ENCODE measurements at regions not wholly inside any gene's neighbourhood (a gene's known extent, or its start where the extent isn't known, plus 50 kb on each side); places are given as distances from the start of the nearest gene placed in this dataset.

DNA sequence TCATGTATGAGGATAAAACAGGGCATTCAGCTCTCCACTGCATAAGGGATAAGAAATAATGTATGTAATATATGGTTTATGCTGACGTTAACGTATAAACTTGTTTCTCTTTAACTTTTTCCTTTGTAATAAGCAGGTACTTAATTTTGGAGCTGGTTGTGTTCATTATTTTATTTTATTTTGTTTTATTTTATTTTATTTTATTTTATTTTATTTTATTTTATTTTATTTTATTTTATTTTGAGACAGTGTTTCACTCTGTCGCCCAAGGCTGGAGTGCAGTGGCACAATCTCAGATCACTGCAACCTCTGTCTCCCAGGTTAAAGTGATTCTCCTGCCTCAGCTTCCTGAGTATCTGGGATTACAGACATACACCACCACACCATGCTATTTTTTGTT is 1932.6 kb upstream of the TENM3 start:
- H3K23ac ChIP-seq (ENCODE audit: low read length), result no peak overlapping the region
- H2AK5ac ChIP-seq (ENCODE audit: low read length), result no peak overlapping the region
- H3K4ac ChIP-seq (ENCODE audit: low read depth, low read length), result no peak overlapping the region
- no peak overlapping the region for H4K5ac ChIP-seq (ENCODE audit: low read length)
- no peak overlapping the region for H3K56ac ChIP-seq (ENCODE audit: low read length)
- no peaks in the 10 kb centered on the region for H3K79me1 ChIP-seq (ENCODE audit: low read length)
- no peak overlapping the region for H3K27ac ChIP-seq (ENCODE audit: low read depth, low read length)
- H4K8ac ChIP-seq (ENCODE audit: low read depth, low read length), result no peak overlapping the region
- no peak overlapping the region for H2BK120ac ChIP-seq (ENCODE audit: low read depth, low read length)
- no peak overlapping the region for H3K4me3 ChIP-seq (ENCODE audit: low read length)
- H3K4me2 ChIP-seq (ENCODE audit: low read length), result no peak overlapping the region
- no peak overlapping the region for H3K9ac ChIP-seq (ENCODE audit: low read length)
- no peaks in the 10 kb centered on the region for H3K27me3 ChIP-seq (ENCODE audit: insufficient read depth, low read length, poor library complexity)
- no CpG with 5 or more reads among the region's 3 CpGs for WGBS (ENCODE audit: extremely low coverage, insufficient coverage, low lambda C conversion rate)
- H2BK15ac ChIP-seq (replicated peaks; ENCODE audit: low read depth), result no peak overlapping the region
- H3K18ac ChIP-seq (ENCODE audit: low read length), result no peak overlapping the region
- H3K4me1 ChIP-seq (ENCODE audit: control insufficient read depth, low read depth, low read length), result no peaks in the 10 kb centered on the region
- H3K79me2 ChIP-seq (ENCODE audit: control insufficient read depth, insufficient read depth, low read length), result no peaks in the 10 kb centered on the region
- no peaks in the 10 kb centered on the region for H3K36me3 ChIP-seq (ENCODE audit: control insufficient read depth, insufficient read depth, low read length)
- H2BK5ac ChIP-seq (ENCODE audit: low read length), result no peak overlapping the region
- no peak for DNase-seq

GRCh38 chr4:180314972-180315371 is 1928.2 kb upstream of the TENM3 start:
- H3K4me2 ChIP-seq (ENCODE audit: low read length), result no peak overlapping the region
- no peaks in the 10 kb centered on the region for H3K79me1 ChIP-seq (ENCODE audit: low read length)
- H4K5ac ChIP-seq (ENCODE audit: low read length), result no peak overlapping the region
- H3K27ac ChIP-seq (ENCODE audit: low read depth, low read length), result no peak overlapping the region
- no peak for DNase-seq
- H2BK15ac ChIP-seq (replicated peaks; ENCODE audit: low read depth), result no peak overlapping the region
- WGBS (ENCODE audit: extremely low coverage, insufficient coverage, low lambda C conversion rate), result no CpG with 5 or more reads among the region's 5 CpGs
- no peak overlapping the region for H3K4ac ChIP-seq (ENCODE audit: low read depth, low read length)
- no peak overlapping the region for H4K8ac ChIP-seq (ENCODE audit: low read depth, low read length)
- H2BK5ac ChIP-seq (ENCODE audit: low read length), result no peak overlapping the region
- H2AK5ac ChIP-seq (ENCODE audit: low read length), result no peak overlapping the region
- no peaks in the 10 kb centered on the region for H3K36me3 ChIP-seq (ENCODE audit: control insufficient read depth, insufficient read depth, low read length)
- no peak overlapping the region for H3K9ac ChIP-seq (ENCODE audit: low read length)
- no peaks in the 10 kb centered on the region for H3K27me3 ChIP-seq (ENCODE audit: insufficient read depth, low read length, poor library complexity)
- H3K4me1 ChIP-seq (ENCODE audit: control insufficient read depth, low read depth, low read length), result no peaks in the 10 kb centered on the region
- no peak overlapping the region for H3K23ac ChIP-seq (ENCODE audit: low read length)
- no peak overlapping the region for H3K4me3 ChIP-seq (ENCODE audit: low read length)
- H3K18ac ChIP-seq (ENCODE audit: low read length), result no peak overlapping the region
- H3K79me2 ChIP-seq (ENCODE audit: control insufficient read depth, insufficient read depth, low read length), result no peaks in the 10 kb centered on the region
- no peak overlapping the region for H3K56ac ChIP-seq (ENCODE audit: low read length)
- H2BK120ac ChIP-seq (ENCODE audit: low read depth, low read length), result no peak overlapping the region

DNA sequence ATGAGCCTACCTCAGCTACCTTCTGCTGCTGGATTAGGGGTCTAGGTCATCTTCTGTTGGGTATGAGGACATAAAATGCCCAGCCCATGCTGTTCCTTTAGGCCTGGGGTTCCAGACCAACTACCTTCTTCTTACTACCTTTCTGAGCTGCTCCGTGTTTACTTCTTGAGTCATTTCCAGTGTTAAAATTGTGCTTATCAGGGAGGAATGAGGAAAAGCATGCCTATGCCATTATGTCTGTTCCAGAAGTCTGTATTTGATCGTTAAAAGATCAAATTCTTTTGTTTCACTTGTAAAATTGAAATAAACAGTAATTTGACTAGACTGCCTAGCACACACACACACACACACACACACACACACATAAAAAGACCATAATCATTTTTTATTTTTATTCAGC is 1912.7 kb upstream of the TENM3 start:
- H2AK5ac ChIP-seq (ENCODE audit: low read length), result no peak overlapping the region
- no peaks in the 10 kb centered on the region for H3K36me3 ChIP-seq (ENCODE audit: control insufficient read depth, insufficient read depth, low read length)
- no peak overlapping the region for H2BK120ac ChIP-seq (ENCODE audit: low read depth, low read length)
- no peak overlapping the region for H4K5ac ChIP-seq (ENCODE audit: low read length)
- H4K8ac ChIP-seq (ENCODE audit: low read depth, low read length), result no peak overlapping the region
- no peak overlapping the region for H3K4ac ChIP-seq (ENCODE audit: low read depth, low read length)
- WGBS (ENCODE audit: extremely low coverage, insufficient coverage, low lambda C conversion rate), result no CpG with 5 or more reads among the region's 2 CpGs
- no peaks in the 10 kb centered on the region for H3K27me3 ChIP-seq (ENCODE audit: insufficient read depth, low read length, poor library complexity)
- no peak overlapping the region for H3K23ac ChIP-seq (ENCODE audit: low read length)
- H3K9ac ChIP-seq (ENCODE audit: low read length), result no peak overlapping the region
- H2BK15ac ChIP-seq (replicated peaks; ENCODE audit: low read depth), result no peak overlapping the region
- no peak overlapping the region for H2BK5ac ChIP-seq (ENCODE audit: low read length)
- H3K4me1 ChIP-seq (ENCODE audit: control insufficient read depth, low read depth, low read length), result no peaks in the 10 kb centered on the region
- H3K79me2 ChIP-seq (ENCODE audit: control insufficient read depth, insufficient read depth, low read length), result no peaks in the 10 kb centered on the region
- H3K4me3 ChIP-seq (ENCODE audit: low read length), result no peak overlapping the region
- no peak overlapping the region for H3K56ac ChIP-seq (ENCODE audit: low read length)
- H3K4me2 ChIP-seq (ENCODE audit: low read length), result no peak overlapping the region
- H3K27ac ChIP-seq (ENCODE audit: low read depth, low read length), result no peak overlapping the region
- no peak overlapping the region for H3K18ac ChIP-seq (ENCODE audit: low read length)
- no peaks in the 10 kb centered on the region for H3K79me1 ChIP-seq (ENCODE audit: low read length)
- DNase-seq, result no peak

- Histone ChIP-seq H3K36me3 (ENCODE audit: control insufficient read depth, insufficient read depth, low read length) (no peaks in the 10 kb centered on the region), H3K4ac (ENCODE audit: low read depth, low read length) (no peak overlapping the region), H3K56ac (ENCODE audit: low read length) (no peak overlapping the region), H3K9ac (ENCODE audit: low read length) (no peak overlapping the region), H3K23ac (ENCODE audit: low read length) (no peak overlapping the region), H3K18ac (ENCODE audit: low read length) (no peak overlapping the region), H3K4me2 (ENCODE audit: low read length) (no peak overlapping the region), H3K4me1 (ENCODE audit: control insufficient read depth, low read depth, low read length) (no peaks in the 10 kb centered on the region), H3K4me3 (ENCODE audit: low read length) (no peak overlapping the region), H3K27me3 (ENCODE audit: insufficient read depth, low read length, poor library complexity) (no peaks in the 10 kb centered on the region), H2BK5ac (ENCODE audit: low read length) (no peak overlapping the region), H3K79me2 (ENCODE audit: control insufficient read depth, insufficient read depth, low read length) (no peaks in the 10 kb centered on the region), H4K8ac (ENCODE audit: low read depth, low read length) (no peak overlapping the region), H2AK5ac (ENCODE audit: low read length) (no peak overlapping the region), H2BK15ac (replicated peaks; ENCODE audit: low read depth) (no peak overlapping the region), H4K5ac (ENCODE audit: low read length) (no peak overlapping the region), H3K27ac (ENCODE audit: low read depth, low read length) (no peak overlapping the region), H3K79me1 (ENCODE audit: low read length) (no peaks in the 10 kb centered on the region), H2BK120ac (ENCODE audit: low read depth, low read length) (no peak overlapping the region)
- no peak for DNase-seq
- no CpG with 5 or more reads among the region's 4 CpGs for WGBS (ENCODE audit: extremely low coverage, insufficient coverage, low lambda C conversion rate)
Measured at GRCh38 chr4:180333162-180333561, 1910.0 kb upstream of the TENM3 start.

- no peak overlapping the region for H3K27ac ChIP-seq (ENCODE audit: low read depth, low read length)
- no peak overlapping the region for H2BK15ac ChIP-seq (replicated peaks; ENCODE audit: low read depth)
- no peak overlapping the region for H3K18ac ChIP-seq (ENCODE audit: low read length)
- no peak overlapping the region for H4K5ac ChIP-seq (ENCODE audit: low read length)
- H2AK5ac ChIP-seq (ENCODE audit: low read length), result no peak overlapping the region
- whole genome bisulfite sequencing (ENCODE audit: extremely low coverage, insufficient coverage, low lambda C conversion rate), result no CpG with 5 or more reads among the region's 1 CpG
- H3K9ac ChIP-seq (ENCODE audit: low read length), result no peak overlapping the region
- no peak overlapping the region for H2BK5ac ChIP-seq (ENCODE audit: low read length)
- H2BK120ac ChIP-seq (ENCODE audit: low read depth, low read length), result no peak overlapping the region
- H4K8ac ChIP-seq (ENCODE audit: low read depth, low read length), result no peak overlapping the region
- H3K4me2 ChIP-seq (ENCODE audit: low read length), result no peak overlapping the region
- no peak overlapping the region for H3K56ac ChIP-seq (ENCODE audit: low read length)
- no peaks in the 10 kb centered on the region for H3K79me1 ChIP-seq (ENCODE audit: low read length)
- no peaks in the 10 kb centered on the region for H3K79me2 ChIP-seq (ENCODE audit: control insufficient read depth, insufficient read depth, low read length)
- no peaks in the 10 kb centered on the region for H3K36me3 ChIP-seq (ENCODE audit: control insufficient read depth, insufficient read depth, low read length)
- DNase-seq, result no peak
- no peak overlapping the region for H3K4me3 ChIP-seq (ENCODE audit: low read length)
- no peak overlapping the region for H3K4ac ChIP-seq (ENCODE audit: low read depth, low read length)
- no peaks in the 10 kb centered on the region for H3K27me3 ChIP-seq (ENCODE audit: insufficient read depth, low read length, poor library complexity)
- no peak overlapping the region for H3K23ac ChIP-seq (ENCODE audit: low read length)
- no peaks in the 10 kb centered on the region for H3K4me1 ChIP-seq (ENCODE audit: control insufficient read depth, low read depth, low read length)
Measured at GRCh38 chr4:180335566-180335965, 1907.6 kb upstream of the TENM3 start.

- H3K4ac ChIP-seq (ENCODE audit: low read depth, low read length), result no peak overlapping the region
- no peak overlapping the region for H3K27ac ChIP-seq (ENCODE audit: low read depth, low read length)
- H2BK5ac ChIP-seq (ENCODE audit: low read length), result no peak overlapping the region
- no peaks in the 10 kb centered on the region for H3K27me3 ChIP-seq (ENCODE audit: insufficient read depth, low read length, poor library complexity)
- no peak overlapping the region for H3K23ac ChIP-seq (ENCODE audit: low read length)
- no peaks in the 10 kb centered on the region for H3K79me1 ChIP-seq (ENCODE audit: low read length)
- H3K4me1 ChIP-seq (ENCODE audit: control insufficient read depth, low read depth, low read length), result no peaks in the 10 kb centered on the region
- H4K5ac ChIP-seq (ENCODE audit: low read length), result no peak overlapping the region
- no peak overlapping the region for H3K56ac ChIP-seq (ENCODE audit: low read length)
- no peak overlapping the region for H3K4me2 ChIP-seq (ENCODE audit: low read length)
- H3K4me3 ChIP-seq (ENCODE audit: low read length), result no peak overlapping the region
- no peak overlapping the region for H2AK5ac ChIP-seq (ENCODE audit: low read length)
- no peak overlapping the region for H2BK15ac ChIP-seq (replicated peaks; ENCODE audit: low read depth)
- no peak overlapping the region for H2BK120ac ChIP-seq (ENCODE audit: low read depth, low read length)
- H3K79me2 ChIP-seq (ENCODE audit: control insufficient read depth, insufficient read depth, low read length), result no peaks in the 10 kb centered on the region
- WGBS (ENCODE audit: extremely low coverage, insufficient coverage, low lambda C conversion rate), result no CpG with 5 or more reads among the region's 1 CpG
- H3K9ac ChIP-seq (ENCODE audit: low read length), result no peak overlapping the region
- H3K18ac ChIP-seq (ENCODE audit: low read length), result no peak overlapping the region
- H4K8ac ChIP-seq (ENCODE audit: low read depth, low read length), result no peak overlapping the region
- no peaks in the 10 kb centered on the region for H3K36me3 ChIP-seq (ENCODE audit: control insufficient read depth, insufficient read depth, low read length)
- DNase-seq, result no peak
Measured at GRCh38 chr4:180336494-180337090, 1906.6 kb upstream of the TENM3 start.

Data from mesendoderm (in vitro differentiated cells).